K562 (cell line): ENCODE measurements at regions not wholly inside any gene's neighbourhood (a gene's known extent, or its start where the extent isn't known, plus 50 kb on each side); places are given as distances from the start of the nearest gene placed in this dataset.

Experiments
- CBX3 ChIP-seq, 2 experiments: IDR thresholded peaks; 1 replicate in 1 of 2; 2 replicates in 1 of 2; pipeline ENCODE4 v1.6.1; 2012; ENCODE audit warnings: inconsistent platforms in 2 of 2, low read length in 2 of 2, borderline replicate concordance in 1 of 2, control low read depth in 1 of 2
- CTCF ChIP-seq, 3 experiments: IDR thresholded peaks in 2 of 3; conservative IDR thresholded peaks in 1 of 3; 2 replicates each; pipeline ENCODE4 v1.5.1; 2011 to 2012; ENCODE audit warnings: low read length in 3 of 3, mild to moderate bottlenecking in 3 of 3, control low read depth in 2 of 3, improper control_type of control experiment in 1 of 3, inconsistent platforms in 1 of 3, low read depth in 1 of 3, mixed read lengths in 1 of 3, moderate library complexity in 1 of 3; ENCODE audit not compliant: insufficient read depth in 2 of 3
- FOS ChIP-seq: IDR thresholded peaks from 3 replicates; pipeline ENCODE4 v1.6.1; 2011; ENCODE audit not compliant: insufficient read length; ENCODE audit errors: extremely low read depth
- MAZ ChIP-seq, 2 experiments: fragments of 450-650 bp in 1 of 2; sonication (generic) in 1 of 2; formaldehyde crosslinking; IDR thresholded peaks in 1 of 2; conservative IDR thresholded peaks in 1 of 2; 2 replicates each; pipeline versions ENCODE4 v1.4.0 to v1.5.0; 2020; ENCODE audit warnings: mild to moderate bottlenecking in 1 of 2, missing genetic modification reagents in 1 of 2
- POLR2A ChIP-seq: fragments of 450-650 bp; conservative IDR thresholded peaks from 2 replicates; pipeline ENCODE4 v1.6.1; 2016
- SAFB2 ChIP-seq: fragments of 200-400 bp; formaldehyde crosslinking; IDR thresholded peaks from 2 replicates; pipeline ENCODE4 v1.6.1; 2018; ENCODE audit warnings: borderline replicate concordance, low read length, low read depth, moderate library complexity; ENCODE audit not compliant: severe bottlenecking
- ZNF280B ChIP-seq: fragments of 250-450 bp; sonication (Bioruptor Pico); IDR thresholded peaks from 2 replicates; pipeline ENCODE4 v1.5.1; 2021; ENCODE audit warnings: mild to moderate bottlenecking

- no peak for TF ChIP-seq CBX3 (IDR thresholded peaks at IDR 0.05; ENCODE audit: borderline replicate concordance in 1 of 2, low read length in 2 of 2)
- no peak for TF ChIP-seq CTCF (IDR thresholded peaks at IDR 0.05 in 2 of 3, conservative IDR thresholded peaks at IDR 0.05 in 1 of 3; ENCODE audit: insufficient read depth in 2 of 3, low read depth in 1 of 3, low read length in 3 of 3)
- no peak for TF ChIP-seq SAFB2
- TF ChIP-seq ZNF280B, result no peak
- no peak for TF ChIP-seq FOS
- TF ChIP-seq MAZ (CRISPR knock-in tag; conservative IDR thresholded peaks at IDR 0.05 in 1 of 2, IDR thresholded peaks at IDR 0.05 in 1 of 2), result no peak
- no peak for TF ChIP-seq POLR2A
These were observed 701.0 kb downstream of the SEMA5A start for GRCh38 chr5:8844847-8845246.
